ENCODE measurements at regions not wholly inside any gene's neighbourhood (a gene's known extent, or its start where the extent isn't known, plus 50 kb on each side); places are given as distances from the start of the nearest gene placed in this dataset.

DNA sequence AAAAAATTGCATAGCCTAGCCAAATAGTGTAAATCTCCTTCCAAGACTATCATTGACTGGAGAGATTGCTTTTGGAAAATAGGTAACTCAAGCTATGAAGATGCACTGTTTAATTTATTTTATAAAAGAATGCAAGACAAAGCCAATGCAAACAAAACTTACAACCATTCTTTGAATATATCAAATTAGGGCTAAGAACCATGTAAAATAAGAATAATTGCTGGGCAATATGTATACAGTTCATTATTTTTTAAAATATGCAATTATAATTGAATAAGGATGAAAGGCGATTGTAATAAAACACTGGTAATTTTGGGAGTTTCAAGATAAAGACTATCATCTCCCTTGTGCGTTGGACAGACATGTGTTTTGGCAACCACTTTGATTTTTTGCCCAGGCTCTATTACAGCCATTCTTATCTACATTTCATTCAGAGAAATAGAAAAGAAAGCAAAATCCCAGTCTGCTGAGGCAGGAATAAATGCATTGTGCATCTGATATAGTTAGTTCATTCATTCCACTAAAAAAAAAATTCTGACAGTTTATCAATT, 242.3 kb upstream of the ROBO1 start (continued):
- TF ChIP-seq REST (IDR thresholded peaks at IDR 0.05) (no peak), RAD21 (IDR thresholded peaks at IDR 0.05) (no peak)
- TF ChIP-seq, protein P1, sequence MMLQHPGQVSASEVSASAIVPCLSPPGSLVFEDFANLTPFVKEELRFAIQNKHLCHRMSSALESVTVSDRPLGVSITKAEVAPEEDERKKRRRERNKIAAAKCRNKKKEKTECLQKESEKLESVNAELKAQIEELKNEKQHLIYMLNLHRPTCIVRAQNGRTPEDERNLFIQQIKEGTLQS (IDR thresholded peaks at IDR 0.05) = no peak

- TF ChIP-seq, protein P1 (IDR thresholded peaks at IDR 0.05) = no peak
- TF ChIP-seq JUND (IDR thresholded peaks at IDR 0.05) (no peak), TAF1 (conservative IDR thresholded peaks at IDR 0.05) (no peak), SP1 (IDR thresholded peaks at IDR 0.05) (no peak), REST (IDR thresholded peaks at IDR 0.05) (no peak), NR2F2 (IDR thresholded peaks at IDR 0.05) (no peak), RXRA (IDR thresholded peaks at IDR 0.05) (no peak), FOXA1 (IDR thresholded peaks at IDR 0.05) (no peak), YY1 (IDR thresholded peaks at IDR 0.05) (no peak)
- no peak for DNase-seq (ENCODE audit: low spot score)
- WGBS = 81% methylated on average over 1 of the region's 1 CpG
- no peaks in the 10 kb centered on the region for H3K36me3 ChIP-seq (ENCODE audit: control insufficient read depth in 4 of 4, insufficient read depth in 3 of 4, low read depth in 1 of 4, low read length in 3 of 4)
- no peak overlapping the region for H3K27ac ChIP-seq (ENCODE audit: low read depth in 1 of 2, low read length in 2 of 2)
- H3K4me1 ChIP-seq (ENCODE audit: control insufficient read depth in 4 of 4, insufficient read depth in 4 of 4, low read length in 3 of 4) = no peaks in the 10 kb centered on the region
- no peaks in the 10 kb centered on the region for H3K27me3 ChIP-seq (ENCODE audit: control insufficient read depth in 4 of 4, insufficient read depth in 4 of 4, low read length in 3 of 4)
- H3K9ac ChIP-seq (ENCODE audit: low read depth in 1 of 2, low read length in 2 of 2) = no peak overlapping the region
- no peaks in the 10 kb centered on the region for H3K9me3 ChIP-seq (ENCODE audit: control insufficient read depth in 4 of 4, low read length in 3 of 4)
- no peak overlapping the region for H3K4me3 ChIP-seq (ENCODE audit: low read depth in 1 of 3, low read length in 3 of 3)
These were observed 239.7 kb upstream of the ROBO1 start for GRCh38 chr3:80007522-80007921.

DNA sequence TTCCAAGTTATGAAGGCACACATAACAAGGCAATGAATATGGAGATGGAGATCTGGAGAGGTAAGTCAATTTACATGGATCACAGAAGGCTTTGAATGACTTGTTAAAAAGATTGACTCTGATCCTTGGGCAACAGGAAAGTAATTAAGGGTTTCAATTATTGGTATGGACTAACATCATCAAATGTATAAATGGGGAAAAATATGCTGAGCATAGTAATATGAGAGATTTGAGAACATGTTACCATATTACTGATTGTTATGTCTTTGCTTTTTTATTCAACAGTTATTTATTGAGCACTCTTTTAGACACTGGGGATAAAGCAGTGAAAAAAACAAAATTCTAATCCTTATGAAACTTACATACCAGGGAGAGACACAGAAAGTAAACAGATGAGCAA, 238.5 kb upstream of the ROBO1 start:
- TF ChIP-seq RXRA (IDR thresholded peaks at IDR 0.05) (no peak), HNF4A (conservative IDR thresholded peaks at IDR 0.05) (no peak), SP1 (IDR thresholded peaks at IDR 0.05) (no peak), YY1 (IDR thresholded peaks at IDR 0.05) (no peak), ZBTB33 (IDR thresholded peaks at IDR 0.05) (no peak)
- H3K9ac ChIP-seq (ENCODE audit: low read depth in 1 of 2, low read length in 2 of 2) = no peak overlapping the region
- H3K36me3 ChIP-seq (ENCODE audit: control insufficient read depth in 4 of 4, insufficient read depth in 3 of 4, low read depth in 1 of 4, low read length in 3 of 4) = no peaks in the 10 kb centered on the region
- no peaks in the 10 kb centered on the region for H3K9me3 ChIP-seq (ENCODE audit: control insufficient read depth in 4 of 4, low read length in 3 of 4)
- no peak for DNase-seq (ENCODE audit: low spot score)
- no peaks in the 10 kb centered on the region for H3K4me1 ChIP-seq (ENCODE audit: control insufficient read depth in 4 of 4, insufficient read depth in 4 of 4, low read length in 3 of 4)
- no peak overlapping the region for H3K27ac ChIP-seq (ENCODE audit: low read depth in 1 of 2, low read length in 2 of 2)
- no peaks in the 10 kb centered on the region for H3K27me3 ChIP-seq (ENCODE audit: control insufficient read depth in 4 of 4, insufficient read depth in 4 of 4, low read length in 3 of 4)
- no peak overlapping the region for H3K4me3 ChIP-seq (ENCODE audit: low read depth in 1 of 3, low read length in 3 of 3)
